HFFc6 (cell line): ENCODE measurements at regions not wholly inside any gene's neighbourhood (a gene's known extent, or its start where the extent isn't known, plus 50 kb on each side); places are given as distances from the start of the nearest gene placed in this dataset.

Source experiments
- DNase-seq: peaks from one replicate; pipeline ENCODE4 v3.0.0-alpha.2; 2018
- H3K27ac Mint-ChIP-seq: 2 replicates; pipeline ENCODE4 v1.8.0; 2020; ENCODE audit warnings: mild to moderate bottlenecking, mixed read lengths
- H3K27me3 Mint-ChIP-seq: 2 replicates; pipeline ENCODE4 v1.8.0; 2021; ENCODE audit warnings: mild to moderate bottlenecking, moderate library complexity, mixed read lengths; ENCODE audit not compliant: insufficient read depth
- H3K36me3 Mint-ChIP-seq: 2 replicates; pipeline ENCODE4 v1.8.0; 2021; ENCODE audit warnings: low read depth, mixed read lengths
- H3K4me1 Mint-ChIP-seq: 2 replicates; pipeline ENCODE4 v1.8.0; 2020; ENCODE audit warnings: low read depth, mixed read lengths
- H3K4me3 Mint-ChIP-seq: 2 replicates; pipeline ENCODE4 v1.8.0; 2020; ENCODE audit warnings: mild to moderate bottlenecking, moderate library complexity, mixed read lengths
- H3K9me3 Mint-ChIP-seq: 2 replicates; pipeline ENCODE4 v1.8.0; 2020; ENCODE audit warnings: mild to moderate bottlenecking, mixed read lengths
- CTCF ChIP-seq: fragments of 200-600 bp; sonication (generic); IDR thresholded peaks from 2 replicates; pipeline ENCODE4 v1.5.0; 2021; ENCODE audit warnings: antibody characterized with exemption, mild to moderate bottlenecking

- DNase-seq, result no peak
- no peak for TF ChIP-seq CTCF
- Mint-ChIP-seq H3K9me3 (peaks cover 25% of the 10 kb centered on the region), H3K36me3 (no peaks in the 10 kb centered on the region), H3K27me3 (no peaks in the 10 kb centered on the region), H3K4me3 (no peak overlapping the region), H3K4me1 (no peaks in the 10 kb centered on the region), H3K27ac (no peak overlapping the region)
Observed at GRCh38 chr12:39047539-39048262, 142.3 kb upstream of the CPNE8 start.

- Mint-ChIP-seq H3K36me3 (no peaks in the 10 kb centered on the region), H3K27me3 (no peaks in the 10 kb centered on the region), H3K4me1 (no peaks in the 10 kb centered on the region), H3K27ac (no peak overlapping the region), H3K4me3 (no peak overlapping the region), H3K9me3 (peaks cover 30% of the 10 kb centered on the region)
- TF ChIP-seq CTCF, result no peak
- no peak for DNase-seq
Observed at GRCh38 chr12:39044754-39045153, 139.4 kb upstream of the CPNE8 start.

GRCh38 chr12:39043424-39043822 is 138.0 kb upstream of the CPNE8 start:
- Mint-ChIP-seq H3K27me3 (no peaks in the 10 kb centered on the region), H3K36me3 (no peaks in the 10 kb centered on the region), H3K4me3 (no peak overlapping the region), H3K9me3 (peaks cover 36% of the 10 kb centered on the region), H3K27ac (no peak overlapping the region), H3K4me1 (no peaks in the 10 kb centered on the region)
- no peak for DNase-seq
- no peak for TF ChIP-seq CTCF

GRCh38 chr12:39040275-39040674 is 134.9 kb upstream of the CPNE8 start:
- Mint-ChIP-seq H3K4me1 (no peaks in the 10 kb centered on the region), H3K27me3 (no peaks in the 10 kb centered on the region), H3K9me3 (peaks cover 49% of the 10 kb centered on the region), H3K27ac (no peak overlapping the region), H3K4me3 (no peak overlapping the region), H3K36me3 (no peaks in the 10 kb centered on the region)
- DNase-seq, result no peak
- no peak for TF ChIP-seq CTCF

GRCh38 chr12:39037115-39037514 is 131.7 kb upstream of the CPNE8 start:
- H3K27me3 Mint-ChIP-seq, result no peaks in the 10 kb centered on the region
- no peak overlapping the region for H3K4me3 Mint-ChIP-seq
- no peaks in the 10 kb centered on the region for H3K36me3 Mint-ChIP-seq
- DNase-seq, result no peak
- no peak for TF ChIP-seq CTCF
- H3K9me3 Mint-ChIP-seq, result peaks cover 33% of the 10 kb centered on the region
- no peak overlapping the region for H3K27ac Mint-ChIP-seq
- H3K4me1 Mint-ChIP-seq, result no peaks in the 10 kb centered on the region
